ENCODE measurements at regions not wholly inside any gene's neighbourhood (a gene's known extent, or its start where the extent isn't known, plus 50 kb on each side); places are given as distances from the start of the nearest gene placed in this dataset.
"Not testable (repeated sequence)": the region's sequence is repeated elsewhere in the genome, so short reads cannot be mapped to it uniquely, and the experiment has no call there.

DNA sequence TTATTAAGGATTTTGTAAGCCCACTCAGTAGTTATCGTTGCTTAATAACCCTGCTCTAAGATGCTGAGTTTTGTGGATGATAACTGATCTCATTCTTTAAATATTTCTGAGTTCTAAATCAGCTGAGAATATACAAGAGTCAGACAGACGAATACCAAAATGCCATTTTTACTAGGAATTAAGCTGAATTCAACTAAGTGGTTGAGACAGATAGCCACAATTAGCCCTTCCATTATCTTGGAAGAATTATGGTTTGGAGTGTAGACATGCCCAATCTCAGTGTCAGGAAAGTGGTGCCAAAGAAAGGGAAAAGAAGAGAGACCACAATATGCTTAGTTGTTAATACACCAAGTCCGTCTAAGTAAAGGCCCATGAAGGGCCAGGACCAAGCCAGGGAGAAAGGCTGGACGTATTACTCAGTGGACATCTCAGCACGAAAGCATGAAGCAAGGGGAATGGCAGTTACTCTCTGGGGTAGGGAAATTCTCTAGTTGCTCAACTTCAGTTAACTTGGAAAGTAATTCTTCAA, 58.6 kb downstream of the KCNA5 start:
- Mint-ChIP-seq H3K4me3 (ENCODE audit: unreplicated experiment) (no peak overlapping the region), H3K36me3 (ENCODE audit: unreplicated experiment) (no peaks in the 10 kb centered on the region), H3K27ac (ENCODE audit: unreplicated experiment) (no peak overlapping the region), H3K9me3 (ENCODE audit: unreplicated experiment) (no peaks in the 10 kb centered on the region), H3K4me1 (ENCODE audit: unreplicated experiment) (no peaks in the 10 kb centered on the region), H3K27me3 (ENCODE audit: unreplicated experiment) (peaks cover 6% of the 10 kb centered on the region)
- TF ChIP-seq, protein P1, sequence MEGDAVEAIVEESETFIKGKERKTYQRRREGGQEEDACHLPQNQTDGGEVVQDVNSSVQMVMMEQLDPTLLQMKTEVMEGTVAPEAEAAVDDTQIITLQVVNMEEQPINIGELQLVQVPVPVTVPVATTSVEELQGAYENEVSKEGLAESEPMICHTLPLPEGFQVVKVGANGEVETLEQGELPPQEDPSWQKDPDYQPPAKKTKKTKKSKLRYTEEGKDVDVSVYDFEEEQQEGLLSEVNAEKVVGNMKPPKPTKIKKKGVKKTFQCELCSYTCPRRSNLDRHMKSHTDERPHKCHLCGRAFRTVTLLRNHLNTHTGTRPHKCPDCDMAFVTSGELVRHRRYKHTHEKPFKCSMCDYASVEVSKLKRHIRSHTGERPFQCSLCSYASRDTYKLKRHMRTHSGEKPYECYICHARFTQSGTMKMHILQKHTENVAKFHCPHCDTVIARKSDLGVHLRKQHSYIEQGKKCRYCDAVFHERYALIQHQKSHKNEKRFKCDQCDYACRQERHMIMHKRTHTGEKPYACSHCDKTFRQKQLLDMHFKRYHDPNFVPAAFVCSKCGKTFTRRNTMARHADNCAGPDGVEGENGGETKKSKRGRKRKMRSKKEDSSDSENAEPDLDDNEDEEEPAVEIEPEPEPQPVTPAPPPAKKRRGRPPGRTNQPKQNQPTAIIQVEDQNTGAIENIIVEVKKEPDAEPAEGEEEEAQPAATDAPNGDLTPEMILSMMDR (IDR thresholded peaks at IDR 0.05) = no peak
- DNase-seq (ENCODE audit: extremely low spot score, unreplicated experiment) = no peak

DNA sequence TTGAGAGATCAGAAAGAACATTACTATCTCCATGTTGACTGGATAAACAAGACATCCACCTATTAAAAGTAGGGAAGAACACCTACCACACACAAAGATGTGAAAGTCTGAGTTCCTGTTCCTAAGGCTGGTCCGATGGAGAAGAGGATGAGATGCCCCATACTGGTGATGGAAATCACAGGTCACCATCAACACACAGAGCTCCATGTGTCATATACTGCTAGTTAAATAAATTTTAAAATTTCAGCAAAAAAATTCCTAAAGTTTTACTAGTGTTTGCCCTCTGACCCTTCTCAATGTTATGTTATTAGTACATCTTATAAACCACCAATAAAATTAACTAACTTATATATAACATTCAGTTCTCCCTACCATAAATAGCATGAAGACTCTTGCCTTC, 59.1 kb downstream of the KCNA5 start:
- Mint-ChIP-seq H3K9me3 (ENCODE audit: unreplicated experiment) (no peaks in the 10 kb centered on the region), H3K27ac (ENCODE audit: unreplicated experiment) (no peak overlapping the region)

DNA sequence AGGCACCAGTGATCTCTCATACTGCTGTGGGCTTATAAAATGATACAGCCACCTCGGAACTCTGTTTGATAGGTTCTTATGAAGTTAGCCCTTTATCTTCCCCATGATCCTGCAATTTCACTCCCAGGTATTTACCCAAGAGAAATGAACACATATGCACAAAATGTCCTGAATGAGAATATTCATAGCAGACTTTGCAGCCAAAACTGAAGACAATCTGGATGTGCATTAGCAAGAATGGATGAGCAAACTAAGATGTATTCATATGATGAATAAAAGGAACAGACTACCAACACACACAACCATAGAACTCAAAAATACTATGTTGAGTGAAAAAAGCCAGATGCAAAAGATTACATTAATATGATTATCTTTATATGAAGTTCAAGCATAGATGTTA, 66.7 kb downstream of the KCNA5 start:
- H3K27me3 Mint-ChIP-seq (ENCODE audit: unreplicated experiment) = peaks cover 29% of the 10 kb centered on the region
- H3K27ac Mint-ChIP-seq (ENCODE audit: unreplicated experiment) = no peak overlapping the region
- TF ChIP-seq, protein P1 (IDR thresholded peaks at IDR 0.05) = no peak
- H3K4me3 Mint-ChIP-seq (ENCODE audit: unreplicated experiment) = no peak overlapping the region
- DNase-seq (ENCODE audit: extremely low spot score, unreplicated experiment) = no peak
- H3K9me3 Mint-ChIP-seq (ENCODE audit: unreplicated experiment) = no peaks in the 10 kb centered on the region
- H3K36me3 Mint-ChIP-seq (ENCODE audit: unreplicated experiment) = no peaks in the 10 kb centered on the region
- no peaks in the 10 kb centered on the region for H3K4me1 Mint-ChIP-seq (ENCODE audit: unreplicated experiment)

More for the DNA sequence above, 59.1 kb downstream of the KCNA5 start:
- Mint-ChIP-seq H3K36me3 (ENCODE audit: unreplicated experiment) (no peaks in the 10 kb centered on the region), H3K27me3 (ENCODE audit: unreplicated experiment) (peaks cover 6% of the 10 kb centered on the region), H3K4me3 (ENCODE audit: unreplicated experiment) (no peak overlapping the region), H3K4me1 (ENCODE audit: unreplicated experiment) (no peaks in the 10 kb centered on the region)
- TF ChIP-seq, protein P1 (IDR thresholded peaks at IDR 0.05) = no peak
- DNase-seq (ENCODE audit: extremely low spot score, unreplicated experiment) = no peak

DNA sequence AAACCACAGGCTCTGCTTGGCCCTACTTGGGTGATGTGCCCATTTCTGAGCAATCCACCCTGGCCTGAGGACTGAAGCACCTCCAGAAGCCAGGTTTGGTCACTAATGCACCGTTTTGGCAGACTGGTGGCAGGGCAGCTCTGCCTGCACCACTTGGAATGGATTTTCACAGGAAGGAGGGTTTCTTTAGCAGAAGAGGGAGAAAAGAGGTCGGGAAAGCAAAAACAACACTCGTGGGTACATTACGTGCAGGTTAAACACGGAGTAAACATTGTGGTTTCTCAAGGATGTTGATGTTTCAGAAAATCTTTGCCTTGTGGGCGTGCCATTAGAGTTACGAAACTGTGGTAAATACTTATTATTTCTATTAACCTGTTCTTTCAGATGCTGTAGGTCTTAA, 70.8 kb downstream of the KCNA5 start:
- H3K9me3 Mint-ChIP-seq (ENCODE audit: unreplicated experiment) = no peaks in the 10 kb centered on the region
- H3K4me1 Mint-ChIP-seq (ENCODE audit: unreplicated experiment) = no peaks in the 10 kb centered on the region
- H3K36me3 Mint-ChIP-seq (ENCODE audit: unreplicated experiment) = no peaks in the 10 kb centered on the region
- H3K4me3 Mint-ChIP-seq (ENCODE audit: unreplicated experiment) = no peak overlapping the region
- DNase-seq (ENCODE audit: extremely low spot score, unreplicated experiment) = no peak
- peaks cover 17% of the 10 kb centered on the region for H3K27me3 Mint-ChIP-seq (ENCODE audit: unreplicated experiment)
- no peak overlapping the region for H3K27ac Mint-ChIP-seq (ENCODE audit: unreplicated experiment)
- TF ChIP-seq, protein P1 (IDR thresholded peaks at IDR 0.05) = no peak

DNA sequence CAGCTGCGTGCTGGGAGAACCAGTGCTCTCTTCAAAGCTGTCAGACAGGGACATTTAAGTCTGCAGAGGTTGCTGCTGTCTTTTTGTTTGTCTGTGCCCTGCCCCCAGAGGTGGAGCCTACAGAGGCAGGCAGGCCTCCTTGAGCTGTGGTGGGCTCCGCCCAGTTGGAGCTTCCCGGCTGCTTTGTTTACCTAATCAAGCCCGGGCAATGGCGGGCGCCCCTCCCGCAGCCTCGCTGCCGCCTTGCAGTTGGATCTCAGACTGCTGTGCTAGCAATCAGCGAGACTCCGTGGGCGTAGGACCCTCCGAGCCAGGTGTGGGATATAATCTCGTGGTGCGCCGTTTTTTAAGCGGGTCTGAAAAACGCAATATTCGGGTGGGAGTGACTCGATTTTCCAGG, 78.1 kb downstream of the KCNA5 start:
- not testable (repeated sequence) for H3K27me3 Mint-ChIP-seq (ENCODE audit: unreplicated experiment); H3K4me3 Mint-ChIP-seq (ENCODE audit: unreplicated experiment); H3K4me1 Mint-ChIP-seq (ENCODE audit: unreplicated experiment); H3K36me3 Mint-ChIP-seq (ENCODE audit: unreplicated experiment); H3K9me3 Mint-ChIP-seq (ENCODE audit: unreplicated experiment); H3K27ac Mint-ChIP-seq (ENCODE audit: unreplicated experiment); DNase-seq (ENCODE audit: extremely low spot score, unreplicated experiment)

DNA sequence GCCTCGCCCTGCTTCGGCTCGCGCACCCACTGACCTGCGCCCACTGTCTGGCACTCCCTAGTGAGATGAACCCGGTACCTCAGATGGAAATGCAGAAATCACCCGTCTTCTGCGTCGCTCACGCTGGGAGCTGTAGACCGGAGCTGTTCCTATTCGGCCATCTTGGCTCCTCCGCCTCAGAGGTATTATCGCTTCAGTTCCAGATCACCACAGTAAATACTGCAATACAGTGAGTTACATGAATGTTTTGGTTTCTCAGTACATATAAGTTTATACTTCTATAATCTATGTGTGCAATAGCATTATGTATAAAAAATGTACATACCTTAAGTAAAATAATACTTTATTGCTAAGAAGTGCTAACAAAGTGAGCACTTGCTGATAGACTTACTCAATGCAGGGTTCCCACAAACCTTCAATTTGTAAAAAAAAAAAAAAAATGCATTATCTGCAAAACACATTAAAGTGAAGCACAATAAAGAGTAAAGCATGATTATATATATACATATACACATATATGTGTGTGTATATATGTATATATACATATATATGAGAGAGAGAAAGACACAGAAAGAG, 78.7 kb downstream of the KCNA5 start:
- not testable (repeated sequence) for H3K4me3 Mint-ChIP-seq (ENCODE audit: unreplicated experiment); DNase-seq (ENCODE audit: extremely low spot score, unreplicated experiment); H3K9me3 Mint-ChIP-seq (ENCODE audit: unreplicated experiment); H3K4me1 Mint-ChIP-seq (ENCODE audit: unreplicated experiment); H3K27me3 Mint-ChIP-seq (ENCODE audit: unreplicated experiment); H3K36me3 Mint-ChIP-seq (ENCODE audit: unreplicated experiment); H3K27ac Mint-ChIP-seq (ENCODE audit: unreplicated experiment)

Measured in osteocyte (in vitro differentiated cells).